ENCODE measurements at regions not wholly inside any gene's neighbourhood (a gene's known extent, or its start where the extent isn't known, plus 50 kb on each side); places are given as distances from the start of the nearest gene placed in this dataset.

DNA sequence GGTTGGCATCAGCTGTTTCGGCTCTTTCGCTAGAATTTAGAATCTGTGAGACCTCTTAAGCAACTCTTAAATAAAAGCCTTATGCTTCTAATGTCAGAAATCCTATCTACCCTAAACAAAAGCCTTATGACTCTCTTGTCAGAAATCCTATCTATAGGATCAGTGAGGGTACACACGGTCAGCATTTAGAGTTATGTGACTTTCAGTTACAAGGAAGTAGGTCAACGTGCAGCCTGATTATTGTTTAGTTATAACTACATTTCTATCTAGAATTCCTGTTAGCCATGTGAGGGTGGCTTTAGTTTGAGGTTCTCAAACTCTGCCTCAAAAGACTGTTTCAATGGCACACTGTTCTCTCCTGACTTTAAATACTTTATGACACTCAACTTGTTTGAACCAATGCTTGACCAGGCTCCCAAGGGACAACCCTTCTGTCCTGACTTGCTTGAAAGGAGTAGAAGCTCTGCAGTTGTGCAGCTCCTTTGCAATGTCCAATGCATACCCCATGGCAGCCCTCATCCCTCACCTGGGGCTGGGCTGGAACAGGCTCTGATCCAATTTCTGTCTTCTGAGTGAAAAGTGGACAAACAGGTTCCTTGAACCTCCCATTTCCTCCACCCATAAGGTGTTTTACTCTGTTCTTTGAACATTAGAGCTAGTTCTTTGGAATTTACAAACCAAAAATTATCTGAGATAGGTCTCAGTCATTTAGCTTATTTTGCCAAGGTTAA, 251.6 kb upstream of the PIK3R1 start:
- Mint-ChIP-seq H3K4me3 (no peak overlapping the region), H3K4me1 (peaks cover 19 to 22% of the 10 kb centered on the region in 2 experiments), H3K27me3 (ENCODE audit: low read depth) (peaks cover 2% of the 10 kb centered on the region; the same call in 1 of the 2 replicates), H3K36me3 (ENCODE audit: insufficient read depth in 1 of 3, low read depth in 3 of 3) (peaks cover 0 to 5% (median 0%) of the 10 kb centered on the region in 3 experiments; a peak in 1 of 7 replicates), H3K27ac (no peak overlapping the region), H3K9me3 (peaks cover 0 to 4% of the 10 kb centered on the region in 2 experiments; a peak in 1 of 5 replicates)
- H3K27ac ChIP-seq (ENCODE audit: insufficient read length, low read depth, low read length) = no peak overlapping the region
- H3K4me1 ChIP-seq (ENCODE audit: insufficient read depth, low read length) = peaks cover 4% of the 10 kb centered on the region; the same call in 1 of the 2 replicates
- no peaks in the 10 kb centered on the region for H3K23me2 ChIP-seq (ENCODE audit: insufficient read length, low read depth, low read length, poor library complexity, severe bottlenecking)
- H3K4ac ChIP-seq (ENCODE audit: low read depth, low read length) = no peak overlapping the region
- no peaks in the 10 kb centered on the region for H3K79me1 ChIP-seq (ENCODE audit: insufficient read depth, low read depth, low read length, poor library complexity, severe bottlenecking)
- H2BK12ac ChIP-seq (ENCODE audit: insufficient read length, low read depth, low read length) = no peak overlapping the region
- no peak overlapping the region for H3K56ac ChIP-seq (ENCODE audit: insufficient read length, low read depth, low read length)
- H3T11ph ChIP-seq (ENCODE audit: low read length) = no peak overlapping the region
- H3K18ac ChIP-seq (ENCODE audit: insufficient read length, low read depth, low read length) = no peak overlapping the region
- TF ChIP-seq, protein P1, sequence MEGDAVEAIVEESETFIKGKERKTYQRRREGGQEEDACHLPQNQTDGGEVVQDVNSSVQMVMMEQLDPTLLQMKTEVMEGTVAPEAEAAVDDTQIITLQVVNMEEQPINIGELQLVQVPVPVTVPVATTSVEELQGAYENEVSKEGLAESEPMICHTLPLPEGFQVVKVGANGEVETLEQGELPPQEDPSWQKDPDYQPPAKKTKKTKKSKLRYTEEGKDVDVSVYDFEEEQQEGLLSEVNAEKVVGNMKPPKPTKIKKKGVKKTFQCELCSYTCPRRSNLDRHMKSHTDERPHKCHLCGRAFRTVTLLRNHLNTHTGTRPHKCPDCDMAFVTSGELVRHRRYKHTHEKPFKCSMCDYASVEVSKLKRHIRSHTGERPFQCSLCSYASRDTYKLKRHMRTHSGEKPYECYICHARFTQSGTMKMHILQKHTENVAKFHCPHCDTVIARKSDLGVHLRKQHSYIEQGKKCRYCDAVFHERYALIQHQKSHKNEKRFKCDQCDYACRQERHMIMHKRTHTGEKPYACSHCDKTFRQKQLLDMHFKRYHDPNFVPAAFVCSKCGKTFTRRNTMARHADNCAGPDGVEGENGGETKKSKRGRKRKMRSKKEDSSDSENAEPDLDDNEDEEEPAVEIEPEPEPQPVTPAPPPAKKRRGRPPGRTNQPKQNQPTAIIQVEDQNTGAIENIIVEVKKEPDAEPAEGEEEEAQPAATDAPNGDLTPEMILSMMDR (conservative IDR thresholded peaks at IDR 0.05) = no peak
- H3K79me2 ChIP-seq (ENCODE audit: insufficient read depth, low read length) = no peaks in the 10 kb centered on the region
- H4K20me1 ChIP-seq (ENCODE audit: control insufficient read depth, insufficient read depth, insufficient read length) = no peaks in the 10 kb centered on the region
- H3K4me2 ChIP-seq (ENCODE audit: insufficient read depth, insufficient read length, low read length) = no peak overlapping the region
- no peak overlapping the region for H3K23ac ChIP-seq (ENCODE audit: insufficient read length, low read depth, low read length)
- no peak overlapping the region for H4K91ac ChIP-seq (ENCODE audit: insufficient read length, low read depth, low read length)
- no peak overlapping the region for H3K9ac ChIP-seq (ENCODE audit: extremely low read depth, insufficient read length, low read length)
- no peak for DNase-seq
- H2BK20ac ChIP-seq (ENCODE audit: low read depth, low read length, poor library complexity, severe bottlenecking) = no peak overlapping the region
- no peak overlapping the region for H2AFZ ChIP-seq (ENCODE audit: low read length)
- no peak overlapping the region for H3K14ac ChIP-seq (ENCODE audit: insufficient read depth, low read length)
- no peak overlapping the region for H2AK5ac ChIP-seq (ENCODE audit: insufficient read length, low read length)
- WGBS (ENCODE audit: extremely low coverage, insufficient read length, low lambda C conversion rate) = no CpG with 5 or more reads among the region's 4 CpGs
- H2BK5ac ChIP-seq (ENCODE audit: insufficient read length, low read length) = no peak overlapping the region
- no peaks in the 10 kb centered on the region for H3K27me3 ChIP-seq (ENCODE audit: insufficient read depth, low read length)
- H4K5ac ChIP-seq (ENCODE audit: insufficient read length, low read depth, low read length) = no peak overlapping the region
- H2BK15ac ChIP-seq (ENCODE audit: low read depth, low read length) = no peak overlapping the region
- H3K9me3 ChIP-seq (ENCODE audit: control insufficient read depth, low read depth, low read length) = no peaks in the 10 kb centered on the region
- H2BK120ac ChIP-seq (ENCODE audit: low read depth, low read length, poor library complexity, severe bottlenecking) = no peak overlapping the region
- H4K8ac ChIP-seq (replicated peaks; ENCODE audit: insufficient read length, low read depth, low read length) = no peak overlapping the region
